DMS 273 (cell line): ENCODE measurements at regions not wholly inside any gene's neighbourhood (a gene's known extent, or its start where the extent isn't known, plus 50 kb on each side); places are given as distances from the start of the nearest gene placed in this dataset.
"Not testable (repeated sequence)": the region's sequence is repeated elsewhere in the genome, so short reads cannot be mapped to it uniquely, and the experiment has no call there.

ENCODE experiments used
- DNase-seq: peaks from one replicate; lab custom pipeline; 2025; ENCODE audit not compliant: unreplicated experiment; lab: John Stamatoyannopoulos, UW

GRCh38 chr2:59833941-59834340, 719.5 kb downstream of the BCL11A start:
- DNase-seq: no peak

- no peak for DNase-seq
Observed at GRCh38 chr2:59830601-59831000, 722.9 kb downstream of the BCL11A start.

GRCh38 chr2:59827677-59828076, 725.8 kb downstream of the BCL11A start:
- DNase-seq: no peak

GRCh38 chr2:59826177-59826576, 727.3 kb downstream of the BCL11A start:
- no peak for DNase-seq

- DNase-seq: no peak
Observed at GRCh38 chr2:59824314-59824713, 729.1 kb downstream of the BCL11A start.

GRCh38 chr2:59816075-59816474, 737.4 kb downstream of the BCL11A start:
- no peak for DNase-seq

- DNase-seq: not testable (repeated sequence)
Observed at GRCh38 chr2:59810283-59810682, 743.2 kb downstream of the BCL11A start.

GRCh38 chr2:59806486-59806885, 747.0 kb downstream of the BCL11A start:
- no peak for DNase-seq

GRCh38 chr2:59804732-59805131, 748.7 kb downstream of the BCL11A start:
- peak; percentile 0 for DNase-seq

- DNase-seq: no peak
Observed at GRCh38 chr2:59803586-59803985, 749.9 kb downstream of the BCL11A start.

- no peak for DNase-seq
Observed at GRCh38 chr2:59798687-59799232, 754.7 kb downstream of the BCL11A start.

- no peak for DNase-seq
Observed at GRCh38 chr2:59791004-59791618, 762.3 kb downstream of the BCL11A start.

- no peak for DNase-seq
Observed at GRCh38 chr2:59790186-59791003, 763.1 kb downstream of the BCL11A start.

- DNase-seq: no peak
Observed at GRCh38 chr2:59789523-59789922, 763.9 kb downstream of the BCL11A start.

- no peak for DNase-seq
Observed at GRCh38 chr2:59787095-59787494, 766.4 kb downstream of the BCL11A start.

- DNase-seq: no peak
Observed at GRCh38 chr2:59786684-59787083, 766.8 kb downstream of the BCL11A start.

GRCh38 chr2:59779571-59779970, 773.9 kb downstream of the BCL11A start:
- no peak for DNase-seq

- DNase-seq: no peak
Observed at GRCh38 chr2:59777120-59777519, 776.3 kb downstream of the BCL11A start.

- DNase-seq: no peak
Observed at GRCh38 chr2:59776726-59777008, 776.8 kb downstream of the BCL11A start.

- DNase-seq: no peak
Observed at GRCh38 chr2:59774821-59775433, 778.5 kb downstream of the BCL11A start.

GRCh38 chr2:59770651-59771050, 782.8 kb downstream of the BCL11A start:
- no peak for DNase-seq

- no peak for DNase-seq
Observed at GRCh38 chr2:59761966-59762365, 791.5 kb downstream of the BCL11A start.
